HCT116 (cell line): ENCODE measurements at regions not wholly inside any gene's neighbourhood (a gene's known extent, or its start where the extent isn't known, plus 50 kb on each side); places are given as distances from the start of the nearest gene placed in this dataset.
A peak's percentile ranks its signal among the peaks of the same experiment; 100 is the strongest.
"Not testable (repeated sequence)": the region's sequence is repeated elsewhere in the genome, so short reads cannot be mapped to it uniquely, and the experiment has no call there.

ENCODE experiments used
- ATAC-seq: fragments of 200-7000 bp; cut with Tn5 transposase; 2 replicates; pipeline ENCODE4 v1.9.1; 2020; ENCODE audit warnings: mild to moderate bottlenecking, moderate library complexity
- BruUV-seq: library from RNA; stranded (reverse); fragments of 400-500 nt; replicated peaks from 2 replicates; lab custom pipeline; 2021; lab: Mats Ljungman, UMichigan
- CTCF ChIA-PET: fragments of 300-600 bp; sonication (Branson Sonifier 250); formaldehyde crosslinking; loops from one replicate; lab custom pipeline; 2021; ENCODE audit warnings: antibody characterized with exemption; lab: Charles Lee
- POLR2A ChIA-PET: fragments of 300-600, 350-600 bp; sonication (Branson Sonifier 250); formaldehyde crosslinking; loops from one replicate; lab custom pipeline; 2021; ENCODE audit warnings: antibody characterized with exemption; lab: Charles Lee
- RAD21 ChIA-PET, 2 experiments: fragments of 300-600 bp; sonication (Branson Sonifier 250); formaldehyde crosslinking; loops; one replicate each; lab custom pipeline; 2023; ENCODE audit warnings: low total read pairs in 2 of 2; ENCODE audit not compliant: uncharacterized antibody in 2 of 2, unreplicated experiment in 2 of 2, low non-redundant PET in 1 of 2; lab: Charles Lee
- DNase-seq: peaks from one replicate; pipeline ENCODE4 v3.0.0-alpha.2; 2010; ENCODE audit warnings: low read depth, low spot score
- H2AFZ ChIP-seq: fragments of 200-600 bp; shearing (Covaris generic), sonication (generic); 2 replicates; pipeline ENCODE4 v1.6.1; 2017; ENCODE audit warnings: low read depth, mixed run types, mixed read lengths, antibody characterized with exemption, low read length; ENCODE audit not compliant: poor library complexity, severe bottlenecking
- H3K27ac ChIP-seq: 2 replicates; pipeline ENCODE4 v1.5.1; 2012; ENCODE audit warnings: low read depth, low read length
- H3K27me3 ChIP-seq: fragments of 200-600 bp; sonication (generic); 2 replicates; pipeline ENCODE4 v1.6.1; 2016; ENCODE audit warnings: mixed run types, low read length, mixed read lengths; ENCODE audit not compliant: insufficient read depth
- H3K36me3 ChIP-seq, 2 experiments: fragments of 200-500 bp in 1 of 2; fragments of 200-600 bp in 1 of 2; sonication (Bioruptor generic) in 1 of 2; sonication (generic) in 1 of 2; 2 replicates each; pipeline versions ENCODE4 v1.5.1 to v1.6.1; 2014 to 2016; ENCODE audit warnings: low read length in 2 of 2, inconsistent platforms in 1 of 2, mixed read lengths in 1 of 2, mixed run types in 1 of 2; ENCODE audit not compliant: insufficient read depth in 2 of 2, control insufficient read depth in 1 of 2
- H3K4me1 ChIP-seq, 2 experiments: fragments of 200-600 bp in 1 of 2; sonication (generic) in 1 of 2; 2 replicates each; pipeline versions ENCODE4 v1.5.1 to v1.6.1; 2012 to 2017; ENCODE audit warnings: low read length in 2 of 2, inconsistent platforms in 1 of 2, mild to moderate bottlenecking in 1 of 2, mixed read lengths in 1 of 2, mixed run types in 1 of 2, moderate library complexity in 1 of 2; ENCODE audit not compliant: insufficient read depth in 2 of 2, control insufficient read depth in 1 of 2
- H3K4me2 ChIP-seq: fragments of 200-600 bp; sonication (generic); 2 replicates; pipeline ENCODE4 v1.6.1; 2017; ENCODE audit warnings: mixed run types, low read length, mixed read lengths
- H3K4me3 ChIP-seq, 2 experiments: fragments of 200-600 bp in 1 of 2; sonication (generic) in 1 of 2; replicated peaks in 1 of 2; 2 replicates each; pipeline ENCODE4 v1.5.1; 2011 to 2016; ENCODE audit warnings: low read length in 2 of 2, control low read depth in 1 of 2, low read depth in 1 of 2, mild to moderate bottlenecking in 1 of 2, mixed read lengths in 1 of 2, mixed run types in 1 of 2
- H3K79me2 ChIP-seq: fragments of 200-600 bp; sonication (generic); 2 replicates; pipeline ENCODE4 v1.6.1; 2017; ENCODE audit warnings: mild to moderate bottlenecking, mixed run types, low read length, moderate library complexity, mixed read lengths; ENCODE audit not compliant: insufficient read depth
- H3K9ac ChIP-seq: fragments of 200-600 bp; sonication (generic); 2 replicates; pipeline ENCODE4 v1.6.1; 2016; ENCODE audit warnings: low read length, mixed read lengths
- H3K9me2 ChIP-seq: fragments of 200-600 bp; sonication (generic), shearing (Covaris generic); 2 replicates; pipeline ENCODE4 v1.6.1; 2017; ENCODE audit warnings: mixed run types, mild to moderate bottlenecking, moderate library complexity; ENCODE audit not compliant: insufficient read depth
- H3K9me3 ChIP-seq, 2 experiments: fragments of 200-500 bp in 1 of 2; fragments of 200-600 bp in 1 of 2; sonication (Bioruptor generic) in 1 of 2; sonication (generic) in 1 of 2; 2 replicates each; pipeline ENCODE4 v1.6.1; 2014 to 2017; ENCODE audit warnings: low read length in 2 of 2, mixed read lengths in 2 of 2, inconsistent platforms in 1 of 2, low read depth in 1 of 2, mild to moderate bottlenecking in 1 of 2, mixed run types in 1 of 2, moderate library complexity in 1 of 2; ENCODE audit not compliant: control insufficient read depth in 1 of 2, insufficient read depth in 1 of 2
- H4K20me1 ChIP-seq: fragments of 200-600 bp; sonication (generic), shearing (Covaris generic); 2 replicates; pipeline ENCODE4 v1.6.1; 2017; ENCODE audit warnings: mixed run types, mild to moderate bottlenecking, moderate library complexity; ENCODE audit not compliant: insufficient read depth
- CBX3 ChIP-seq: IDR thresholded peaks from 2 replicates; pipeline ENCODE4 v1.6.1; 2012; ENCODE audit warnings: low read depth
- CEBPB ChIP-seq: IDR thresholded peaks from 2 replicates; pipeline ENCODE4 v1.6.1; 2012; ENCODE audit warnings: low read depth
- CTCF ChIP-seq, 3 experiments: fragments of 200-600 bp in 1 of 3; sonication (generic) in 1 of 3; IDR thresholded peaks in 2 of 3; conservative IDR thresholded peaks in 1 of 3; 2 replicates each; pipeline ENCODE4 v1.5.1; 2012 to 2017; ENCODE audit warnings: low read depth in 2 of 3, low read length in 2 of 3, antibody characterized with exemption in 1 of 3, borderline replicate concordance in 1 of 3, control low read depth in 1 of 3, mild to moderate bottlenecking in 1 of 3, mixed read lengths in 1 of 3, mixed run types in 1 of 3, moderate library complexity in 1 of 3; ENCODE audit not compliant: insufficient read depth in 1 of 3
- FOSL1 ChIP-seq: IDR thresholded peaks from 2 replicates; pipeline ENCODE4 v1.6.1; 2012; ENCODE audit warnings: low read depth
- POLR2AphosphoS5 ChIP-seq: IDR thresholded peaks from 2 replicates; pipeline ENCODE4 v1.6.1; 2011; ENCODE audit warnings: mild to moderate bottlenecking, low read depth, low read length, moderate library complexity
- RAD21 ChIP-seq: IDR thresholded peaks from 2 replicates; pipeline ENCODE4 v1.6.1; 2012; ENCODE audit warnings: low read depth, mild to moderate bottlenecking
- SIN3A ChIP-seq: IDR thresholded peaks from 2 replicates; pipeline ENCODE4 v1.6.1; 2012; ENCODE audit warnings: low read depth
- SP1 ChIP-seq: IDR thresholded peaks from 2 replicates; pipeline ENCODE4 v1.6.1; 2012; ENCODE audit warnings: low read depth
- intact Hi-C: fragments of 100-400 bp; cut with micrococcal nuclease; formaldehyde crosslinking; loops from 2 replicates; pipeline ENCODE4 v1.10.0; 2022

GRCh38 chr12:116448165-116448739, 110.9 kb upstream of the MAP1LC3B2 start:
- CTCF ChIA-PET = no interaction called here
- DNase-seq = no peak

GRCh38 chr12:116450406-116450910, 108.7 kb upstream of the MAP1LC3B2 start:
- TF ChIP-seq RAD21 (no peak), FOSL1 (no peak), SP1 (no peak), POLR2AphosphoS5 (no peak), CEBPB (no peak), CBX3 (no peak)
- TF ChIP-seq, all 23 proteins: peak for 0
- Histone ChIP-seq H3K27me3 (no peaks in the 10 kb centered on the region), H3K4me2 (no peak overlapping the region), H3K36me3 (no peaks in the 10 kb centered on the region), H3K27ac (no peak overlapping the region), H3K9me3 (no peaks in the 10 kb centered on the region), H3K4me3 (no peak overlapping the region), H3K9me2 (no peaks in the 10 kb centered on the region), H4K20me1 (no peaks in the 10 kb centered on the region), H3K4me1 (peaks cover 22 to 41% of the 10 kb centered on the region in 2 experiments), H3K9ac (no peak overlapping the region), H2AFZ (peak overlapping the region; percentile 50), H3K79me2 (no peaks in the 10 kb centered on the region)
- ChIA-PET CTCF (no interaction called here), RAD21 (no interaction called here), POLR2A (no interaction called here)
- ATAC-seq (no peak), DNase-seq (no peak)
- intact Hi-C loops = no loop called here
- BruUV-seq = no TSS peak

More at GRCh38 chr12:116448165-116448739, 110.9 kb upstream of the MAP1LC3B2 start:
- no peaks in the 10 kb centered on the region for H3K36me3 ChIP-seq
- H3K4me1 ChIP-seq = peaks cover 3 to 19% of the 10 kb centered on the region in 2 experiments; a peak in 3 of 4 replicates
- no peak overlapping the region for H2AFZ ChIP-seq
- ChIA-PET POLR2A (no interaction called here), RAD21 (no interaction called here)
- no peaks in the 10 kb centered on the region for H3K9me2 ChIP-seq
- H3K9me3 ChIP-seq = no peaks in the 10 kb centered on the region
- intact Hi-C loops = no loop called here
- no peak overlapping the region for H3K4me3 ChIP-seq
- H4K20me1 ChIP-seq = no peaks in the 10 kb centered on the region
- no peak overlapping the region for H3K9ac ChIP-seq
- no peaks in the 10 kb centered on the region for H3K79me2 ChIP-seq
- H3K4me2 ChIP-seq = 0 out of 2 replicates have a peak overlapping the region, but pooled peaks have one; percentile 6
- H3K27me3 ChIP-seq = no peaks in the 10 kb centered on the region
- no TSS peak for BruUV-seq
- ATAC-seq = peak; percentile 53
- TF ChIP-seq CTCF (IDR thresholded peaks at IDR 0.05 in 2 of 3, conservative IDR thresholded peaks at IDR 0.05 in 1 of 3; ENCODE audit: borderline replicate concordance in 1 of 3, insufficient read depth in 1 of 3, low read depth in 2 of 3, low read length in 2 of 3) (peak in 1 of 3 experiments; percentile 17; a peak in 1 of 6 replicates), SIN3A (no peak)
- TF ChIP-seq, all 23 proteins: peak for 1
- no peak overlapping the region for H3K27ac ChIP-seq

GRCh38 chr12:116452975-116453374, 106.2 kb upstream of the MAP1LC3B2 start:
- RAD21 ChIA-PET, H3K36me3 ChIP-seq, BruUV-seq, intact Hi-C loops, DNase-seq, H3K79me2 ChIP-seq, H3K27ac ChIP-seq, H2AFZ ChIP-seq, H3K9me2 ChIP-seq, H4K20me1 ChIP-seq, H3K9me3 ChIP-seq, H3K4me3 ChIP-seq, ATAC-seq, H3K4me2 ChIP-seq, CTCF ChIA-PET, H3K27me3 ChIP-seq: not testable (repeated sequence)
- Histone ChIP-seq H3K9ac (peak overlapping the region; percentile 71; the same call in 1 of the 2 replicates), H3K4me1 (peaks cover 42 to 66% of the 10 kb centered on the region in 2 experiments)
- POLR2A ChIA-PET = interaction anchor here (0.9 to 1.3 kb wide), 2 partner anchors 19 to 45 kb away, joined by 3 to 6 read pairs; no protein-coding TSS in a partner anchor
